HG03342 (cell line): ENCODE measurements at regions not wholly inside any gene's neighbourhood (a gene's known extent, or its start where the extent isn't known, plus 50 kb on each side); places are given as distances from the start of the nearest gene placed in this dataset.

Experiments
- ATAC-seq: cut with Tn5 transposase; IDR thresholded peaks from one replicate; pipeline ENCODE4 v1.9.1; 2021; ENCODE audit warnings: mild to moderate bottlenecking, moderate library complexity; ENCODE audit not compliant: unreplicated experiment

- no peak for ATAC-seq
Measured at GRCh38 chr10:113456741-113457140, 96.1 kb upstream of the HABP2 start.

GRCh38 chr10:113457408-113457807 lies 95.4 kb upstream of the HABP2 start:
- no peak for ATAC-seq

GRCh38 chr10:113458451-113458850 lies 94.4 kb upstream of the HABP2 start:
- ATAC-seq = no peak

- no peak for ATAC-seq
Measured at GRCh38 chr10:113458944-113459343, 93.9 kb upstream of the HABP2 start.

GRCh38 chr10:113459626-113460280 lies 93.1 kb upstream of the HABP2 start:
- ATAC-seq = no peak

GRCh38 chr10:113463083-113463482 lies 89.8 kb upstream of the HABP2 start:
- ATAC-seq = no peak

GRCh38 chr10:113463777-113464176 lies 89.1 kb upstream of the HABP2 start:
- ATAC-seq = no peak

- ATAC-seq = no peak
Measured at GRCh38 chr10:113469796-113470195, 83.1 kb upstream of the HABP2 start.

GRCh38 chr10:113470372-113471240 lies 82.2 kb upstream of the HABP2 start:
- no peak for ATAC-seq

GRCh38 chr10:113471241-113471996 lies 81.4 kb upstream of the HABP2 start:
- no peak for ATAC-seq

GRCh38 chr10:113473011-113473410 lies 79.8 kb upstream of the HABP2 start:
- ATAC-seq = no peak

GRCh38 chr10:113473851-113474250 lies 79.0 kb upstream of the HABP2 start:
- no peak for ATAC-seq

- no peak for ATAC-seq
Measured at GRCh38 chr10:113474752-113475151, 78.1 kb upstream of the HABP2 start.

GRCh38 chr10:113475381-113475807 lies 77.5 kb upstream of the HABP2 start:
- no peak for ATAC-seq

GRCh38 chr10:113476191-113476590 lies 76.7 kb upstream of the HABP2 start:
- ATAC-seq = no peak

- ATAC-seq = no peak
Measured at GRCh38 chr10:113476673-113477072, 76.2 kb upstream of the HABP2 start.

GRCh38 chr10:113477451-113477850 lies 75.4 kb upstream of the HABP2 start:
- ATAC-seq = no peak

- ATAC-seq = no peak
Measured at GRCh38 chr10:113479346-113480080, 73.3 kb upstream of the HABP2 start.

GRCh38 chr10:113480081-113480360 lies 72.8 kb upstream of the HABP2 start:
- ATAC-seq = no peak

- ATAC-seq = no peak
Measured at GRCh38 chr10:113480851-113481502, 71.9 kb upstream of the HABP2 start.

- ATAC-seq = no peak
Measured at GRCh38 chr10:113484487-113484886, 68.4 kb upstream of the HABP2 start.
